HG02852 (cell line): ENCODE measurements at regions not wholly inside any gene's neighbourhood (a gene's known extent, or its start where the extent isn't known, plus 50 kb on each side); places are given as distances from the start of the nearest gene placed in this dataset.

Experiments
- ATAC-seq: cut with Tn5 transposase; IDR thresholded peaks from one replicate; pipeline ENCODE4 v1.9.1; 2021; ENCODE audit warnings: mild to moderate bottlenecking, moderate library complexity; ENCODE audit not compliant: unreplicated experiment

GRCh38 chr6:113120224-113120581, 736.9 kb upstream of the MARCKS start:
- ATAC-seq, result no peak

DNA sequence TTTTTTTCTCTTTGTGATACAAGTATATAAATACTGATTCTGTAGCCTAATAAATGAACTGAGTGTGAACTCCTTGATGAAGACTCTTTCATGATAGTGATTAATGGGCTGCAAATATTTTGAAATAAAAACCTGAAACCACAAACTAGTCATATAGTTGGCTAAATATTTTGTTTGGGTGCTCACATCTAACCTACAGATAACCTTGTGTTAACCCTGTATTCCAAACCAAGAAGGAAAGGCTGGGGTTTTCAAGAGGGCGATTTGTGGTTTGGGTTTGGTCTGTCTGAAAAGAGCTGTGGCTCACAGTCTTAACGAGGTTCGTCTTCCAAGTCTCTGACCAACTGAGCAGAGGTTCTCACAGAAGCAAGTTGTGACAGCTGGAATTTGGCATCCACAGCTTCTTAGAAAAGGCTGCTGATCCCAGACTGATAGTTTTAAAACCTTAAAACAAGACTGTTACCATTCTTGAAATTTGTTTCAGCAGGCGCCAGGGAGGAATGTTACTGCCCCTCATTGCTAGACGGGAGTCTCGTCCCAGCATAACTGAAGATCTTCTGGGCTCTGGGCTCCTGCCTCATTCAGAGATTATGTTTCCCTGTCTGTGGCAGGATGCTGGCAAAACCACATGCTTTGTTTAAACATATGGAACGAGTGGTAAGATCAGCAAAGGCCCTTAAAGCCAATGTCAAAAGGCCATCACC, 736.4 kb upstream of the MARCKS start:
- ATAC-seq, result no peak

DNA sequence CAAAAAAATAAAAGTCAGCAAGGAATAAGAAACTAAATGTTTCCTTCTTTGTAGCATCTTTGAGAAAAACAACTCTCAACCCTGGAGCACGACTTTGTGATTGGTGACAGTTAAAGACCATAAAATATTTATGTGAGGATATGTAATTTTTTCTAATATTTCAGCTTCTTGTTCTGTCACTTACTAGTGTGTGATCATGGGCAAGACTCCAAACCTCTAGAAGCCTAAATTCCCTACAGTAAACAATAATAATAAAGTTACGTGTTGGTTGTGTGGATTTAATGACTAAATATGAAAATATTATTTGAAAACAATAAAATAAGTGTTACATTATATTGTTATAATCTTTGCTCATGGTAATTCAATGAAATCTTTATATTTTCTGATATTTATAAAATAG, 735.6 kb upstream of the MARCKS start:
- no peak for ATAC-seq

- no peak for ATAC-seq
Observed at GRCh38 chr6:113122060-113122459, 735.1 kb upstream of the MARCKS start.

- ATAC-seq, result no peak
Observed at GRCh38 chr6:113125626-113126025, 731.5 kb upstream of the MARCKS start.

DNA sequence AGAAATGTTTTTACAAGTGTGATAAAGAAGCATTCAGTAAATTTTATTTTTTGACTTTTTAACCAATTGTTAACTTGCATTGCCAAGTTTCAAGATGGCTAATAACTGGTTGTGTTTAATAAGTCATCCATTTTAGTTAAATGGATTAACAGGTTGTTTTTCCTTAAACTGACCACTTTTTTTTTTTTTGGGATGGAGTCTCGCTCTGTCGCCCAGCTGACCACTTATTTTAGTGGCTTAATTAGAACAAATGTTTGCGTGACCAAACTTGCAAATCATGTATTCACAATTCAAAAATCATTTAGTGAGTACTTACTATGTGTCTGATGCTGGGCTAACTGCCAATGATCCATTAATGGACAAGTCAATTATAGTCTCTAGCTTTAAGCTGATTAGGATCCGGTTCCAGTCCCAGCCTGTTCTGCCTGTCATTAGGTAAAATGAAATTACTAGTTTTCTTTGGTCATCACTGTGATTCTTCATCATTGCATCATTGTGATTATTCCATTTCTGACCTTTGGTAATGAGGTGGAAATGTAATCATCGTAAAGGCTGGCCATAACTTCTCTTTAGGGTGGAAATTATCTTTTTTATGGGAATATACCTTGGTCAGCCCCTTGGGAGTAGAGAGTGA, 729.2 kb upstream of the MARCKS start:
- no peak for ATAC-seq

DNA sequence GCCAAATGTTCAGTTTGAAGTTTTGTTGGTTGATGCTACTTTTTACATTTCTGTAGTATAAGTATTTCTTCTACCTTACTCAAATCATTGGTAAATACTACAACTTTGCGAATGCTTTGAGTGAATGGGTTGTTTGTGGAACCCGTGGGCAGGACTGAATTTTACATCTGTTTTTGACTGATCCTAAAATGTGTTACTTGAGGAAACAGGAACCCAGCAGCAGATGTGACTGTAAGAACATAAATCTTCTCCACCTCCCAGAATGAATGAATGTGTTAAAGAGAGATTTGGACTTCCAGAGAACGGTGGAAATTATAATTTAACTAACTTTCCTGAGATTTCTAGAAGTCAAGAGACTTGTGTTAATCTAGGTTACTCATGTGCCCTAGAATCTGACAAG, 728.5 kb upstream of the MARCKS start:
- ATAC-seq, result no peak

DNA sequence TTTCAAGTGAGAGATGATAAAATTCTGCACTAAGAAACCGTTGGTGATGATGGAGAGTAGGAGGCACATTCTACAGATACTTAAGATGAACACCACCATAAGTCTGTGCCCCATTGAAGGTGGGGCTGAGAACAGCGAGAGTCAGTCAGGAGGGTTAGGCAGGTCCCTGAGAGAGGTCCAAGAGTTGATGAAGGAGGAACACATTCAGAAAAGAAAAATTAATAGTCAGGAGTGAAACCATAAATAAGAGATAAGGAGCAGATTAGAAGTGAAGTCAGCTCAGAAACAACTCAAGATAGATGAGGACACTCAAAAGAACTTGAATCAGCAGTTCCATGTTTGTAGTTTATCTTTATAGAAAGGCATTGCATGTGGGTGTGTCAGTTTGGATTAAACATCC, 727.2 kb upstream of the MARCKS start:
- no peak for ATAC-seq

GRCh38 chr6:113137426-113137825, 719.7 kb upstream of the MARCKS start:
- no peak for ATAC-seq

DNA sequence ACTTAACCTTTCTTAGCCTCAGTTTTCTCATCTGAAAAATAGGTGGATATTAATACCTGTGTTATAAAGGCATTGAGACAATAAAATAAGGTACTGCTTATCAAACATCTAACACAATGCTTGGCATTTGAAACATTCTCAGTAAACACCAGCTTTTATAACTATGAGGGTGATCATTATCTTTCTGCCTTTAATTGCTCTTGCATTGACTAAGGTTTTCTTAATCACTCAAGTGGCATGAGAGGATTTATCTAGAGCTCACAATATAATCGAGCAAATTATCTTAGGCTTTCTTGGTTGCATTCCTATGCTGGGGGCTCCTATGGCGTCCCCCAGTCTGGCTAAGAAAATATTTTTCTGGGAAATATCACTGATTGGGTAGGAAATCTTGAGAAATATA, 716.4 kb upstream of the MARCKS start:
- no peak for ATAC-seq

DNA sequence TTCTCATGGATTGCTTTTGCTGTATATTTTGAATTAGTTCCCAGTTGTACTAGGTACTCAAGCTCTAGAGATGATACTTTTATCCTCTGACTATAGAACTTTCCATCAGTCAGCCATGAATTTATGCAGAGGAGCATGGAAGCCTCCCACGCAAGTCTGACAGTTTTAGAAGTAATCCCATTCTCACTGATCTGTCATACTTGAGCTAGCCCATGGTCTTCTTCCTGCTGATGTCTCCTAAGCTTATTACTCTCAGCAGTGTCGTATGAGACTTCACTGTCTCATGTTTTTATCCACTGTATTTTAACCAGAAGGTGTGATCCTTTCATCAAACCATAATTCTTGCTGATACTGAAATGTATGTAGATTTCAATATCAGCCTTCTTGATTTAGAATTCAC, 715.2 kb upstream of the MARCKS start:
- no peak for ATAC-seq

GRCh38 chr6:113142671-113143174, 714.4 kb upstream of the MARCKS start:
- ATAC-seq, result no peak

DNA sequence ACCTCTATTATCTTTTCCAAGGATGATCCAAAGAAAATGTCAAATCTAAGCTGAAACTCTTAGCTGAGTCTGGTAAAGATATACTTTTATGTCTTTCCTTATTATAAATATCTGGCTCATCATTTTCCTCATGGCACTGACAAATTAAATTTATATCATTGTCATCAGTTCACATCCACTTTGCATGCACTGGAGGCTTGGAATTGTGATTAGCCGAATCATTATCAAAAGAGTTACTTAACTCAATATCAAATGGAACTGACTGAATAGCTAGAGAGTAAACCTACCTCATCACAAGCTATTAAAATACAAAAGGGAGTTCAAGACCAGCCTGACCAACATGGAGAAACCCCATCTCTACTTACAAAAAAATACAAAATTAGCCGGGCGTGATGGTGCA, 713.9 kb upstream of the MARCKS start:
- ATAC-seq, result no peak

DNA sequence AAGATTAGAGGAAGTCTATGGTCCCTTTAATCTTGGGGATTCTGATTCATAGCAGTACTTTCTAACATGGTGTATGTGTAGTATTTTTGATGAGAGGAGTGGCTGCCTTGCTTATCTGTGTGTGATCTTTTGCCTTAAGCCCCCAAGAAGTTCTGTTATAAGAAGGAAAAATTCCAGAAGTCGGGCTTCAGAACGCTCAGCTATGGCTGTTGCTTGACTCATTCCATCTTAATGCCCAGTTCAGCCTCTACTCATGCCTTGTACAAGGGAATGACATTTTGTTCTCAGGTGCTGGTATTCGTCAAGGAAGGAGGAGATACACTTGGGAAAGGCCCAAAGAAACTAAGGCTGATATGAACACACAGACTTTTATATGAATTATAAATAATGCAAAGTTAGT, 713.0 kb upstream of the MARCKS start:
- no peak for ATAC-seq

- ATAC-seq, result no peak
Observed at GRCh38 chr6:113146878-113147277, 710.3 kb upstream of the MARCKS start.

DNA sequence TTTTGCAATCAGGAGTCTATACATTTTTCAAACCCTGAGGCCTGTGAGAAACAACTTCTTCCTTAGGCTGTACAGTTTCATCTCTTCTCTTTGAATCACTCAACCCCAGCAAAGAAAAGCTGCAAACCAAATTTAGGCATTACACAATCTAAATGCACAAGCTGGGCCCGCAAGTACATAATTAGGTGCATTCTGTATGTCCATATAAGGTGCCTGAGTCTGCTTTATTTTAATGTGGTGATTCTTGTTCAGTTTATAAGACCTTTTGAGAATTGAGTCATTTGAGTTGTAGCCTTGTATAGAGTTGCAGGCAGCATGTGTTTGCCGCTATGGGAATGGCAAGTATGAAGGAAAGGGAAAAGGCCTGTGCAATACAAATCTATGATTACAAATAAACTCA, 709.6 kb upstream of the MARCKS start:
- ATAC-seq, result no peak

- no peak for ATAC-seq
Observed at GRCh38 chr6:113148566-113148965, 708.6 kb upstream of the MARCKS start.

DNA sequence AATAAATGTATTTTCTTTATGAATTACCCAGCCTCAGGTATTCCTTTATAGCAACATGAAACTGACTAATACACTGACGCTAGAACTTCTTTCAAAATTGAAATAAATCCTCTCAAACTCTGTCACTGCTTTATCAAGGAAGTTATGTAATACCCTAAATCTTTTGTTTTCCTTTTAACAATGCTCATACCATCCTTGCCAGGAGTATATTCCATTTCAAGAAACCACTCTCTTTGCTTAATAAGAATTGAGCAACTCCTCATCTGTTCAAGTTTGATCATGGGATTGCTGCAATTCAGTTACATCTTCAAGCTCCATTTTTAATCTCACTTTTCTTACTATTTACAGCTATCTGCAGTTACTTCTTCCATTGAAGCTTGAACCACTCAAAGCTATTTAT, 707.6 kb upstream of the MARCKS start:
- no peak for ATAC-seq

DNA sequence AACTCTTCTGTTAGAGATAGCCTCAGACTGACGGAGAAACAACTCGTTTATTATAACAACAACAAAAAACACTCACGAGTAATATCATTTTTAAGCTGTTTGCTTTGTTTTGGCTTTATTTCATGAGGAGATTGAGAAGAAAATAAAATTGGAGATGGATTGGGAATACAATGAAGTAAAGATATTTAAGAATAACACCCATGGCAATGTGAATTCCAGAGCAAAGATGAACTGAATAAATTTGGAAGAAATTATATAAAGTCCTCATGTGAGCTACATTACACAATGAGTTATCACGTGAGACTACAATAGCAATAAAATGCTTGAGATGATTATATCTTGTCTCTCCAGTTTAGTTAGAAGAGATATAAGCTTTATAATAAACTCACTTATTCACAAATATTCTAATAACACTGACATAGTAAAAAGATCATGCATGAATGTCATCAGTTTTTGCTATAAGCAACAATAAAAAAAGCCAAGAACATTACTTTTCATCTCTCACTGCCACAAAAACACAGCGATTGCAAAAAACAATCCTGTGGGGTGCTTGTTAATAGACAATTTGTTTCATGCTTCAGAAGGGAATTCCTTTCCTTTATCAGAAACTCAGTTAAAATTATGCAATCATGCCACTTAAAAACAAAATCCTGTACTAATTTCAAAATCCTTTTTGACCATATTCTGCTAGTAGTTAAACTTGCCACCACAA, 696.7 kb upstream of the MARCKS start:
- ATAC-seq, result no peak

DNA sequence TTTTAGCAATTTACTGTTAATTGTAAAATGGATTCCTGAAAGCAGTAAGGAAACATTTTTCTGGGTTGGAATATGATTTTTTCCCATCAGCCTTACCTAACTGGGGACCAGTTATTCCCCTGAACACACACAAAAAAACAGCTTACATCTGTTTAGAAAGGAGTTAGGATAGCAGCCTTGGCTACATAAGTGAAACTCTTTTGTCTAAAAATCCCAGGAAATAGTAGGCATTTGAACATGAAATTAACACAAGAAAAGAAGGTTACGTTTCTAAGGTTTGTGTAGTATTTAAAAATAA, 696.2 kb upstream of the MARCKS start:
- ATAC-seq, result no peak

- no peak for ATAC-seq
Observed at GRCh38 chr6:113162739-113163138, 694.4 kb upstream of the MARCKS start.

- ATAC-seq, result no peak
Observed at GRCh38 chr6:113168057-113168456, 689.1 kb upstream of the MARCKS start.
